ENCODE measurements at regions not wholly inside any gene's neighbourhood (a gene's known extent, or its start where the extent isn't known, plus 50 kb on each side); places are given as distances from the start of the nearest gene placed in this dataset.
"Not testable (repeated sequence)": the region's sequence is repeated elsewhere in the genome, so short reads cannot be mapped to it uniquely, and the experiment has no call there.

DNA sequence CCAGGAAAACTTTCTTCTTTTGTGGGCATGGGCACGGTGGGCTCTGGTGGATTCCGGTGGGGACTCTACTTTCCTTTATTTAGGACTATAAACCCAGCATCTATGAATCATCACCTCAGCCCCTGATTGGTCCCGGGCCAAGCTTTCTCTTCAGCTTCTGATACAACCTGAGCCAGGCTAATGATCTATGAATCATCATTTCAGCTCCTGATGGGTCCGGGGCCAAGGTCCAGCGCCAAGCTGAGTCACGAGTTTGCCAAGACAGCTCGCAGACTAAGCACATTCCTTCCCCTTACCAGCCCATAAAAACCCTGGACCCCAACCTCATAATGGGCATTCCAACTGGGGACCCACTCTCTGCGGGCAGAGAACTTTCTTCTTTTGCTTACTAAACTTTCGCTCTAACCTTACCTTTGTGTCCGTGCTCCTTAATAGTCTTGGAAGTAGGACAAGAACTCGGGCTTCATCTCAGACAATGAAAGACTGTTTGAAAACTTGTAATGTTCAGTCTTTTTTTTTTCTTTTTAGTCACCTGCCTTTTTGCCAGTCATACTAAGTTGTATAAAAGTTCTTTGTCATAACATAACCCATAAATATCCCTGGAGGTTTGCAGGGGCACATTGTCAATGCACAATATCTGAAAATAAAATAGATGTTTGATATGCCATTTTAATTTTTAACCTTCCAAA lies 904.9 kb upstream of the EPHA5 start:
- DNase-seq = no peak

GRCh38 chr4:66574145-66574978 lies 904.1 kb upstream of the EPHA5 start:
- no peak for DNase-seq

DNA sequence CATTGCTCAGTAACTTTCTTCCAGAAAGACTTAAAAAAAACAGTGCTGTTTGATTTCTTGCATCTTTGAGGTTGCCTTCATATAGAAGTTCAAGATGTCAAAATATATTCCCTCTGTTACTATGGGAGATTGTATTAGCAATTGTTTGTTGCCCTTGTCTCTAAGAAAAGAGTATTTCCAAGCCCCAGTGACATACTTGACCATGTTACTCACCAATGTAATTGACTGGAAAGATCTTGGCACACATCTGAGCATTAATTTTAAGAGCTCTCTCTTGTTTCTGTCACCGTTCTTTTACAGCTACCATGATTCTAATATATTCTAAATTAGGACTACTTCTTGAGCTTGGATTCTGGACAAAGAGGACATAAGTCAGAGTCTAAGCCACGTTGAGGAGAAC lies 902.7 kb upstream of the EPHA5 start:
- DNase-seq = no peak

GRCh38 chr4:66571145-66571695 lies 900.9 kb upstream of the EPHA5 start:
- DNase-seq = no peak

DNA sequence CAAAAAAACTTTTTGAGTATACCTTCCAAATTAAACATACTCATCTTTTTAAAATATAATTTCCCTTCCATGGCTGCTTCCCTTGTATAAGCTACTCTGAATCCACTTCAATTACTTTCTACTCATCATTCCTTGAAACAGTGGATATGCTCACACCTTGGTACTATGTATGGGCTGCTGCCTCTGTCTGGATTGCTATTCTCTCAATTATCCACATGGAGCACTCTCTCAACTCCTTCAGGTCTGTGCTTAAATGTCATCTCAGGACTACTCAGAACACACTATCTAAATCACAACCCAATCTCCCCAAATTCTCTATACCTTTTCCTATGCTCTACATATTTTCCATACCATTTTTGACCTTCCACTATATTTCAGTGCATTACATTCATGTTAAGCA lies 898.9 kb upstream of the EPHA5 start:
- no peak for DNase-seq

DNA sequence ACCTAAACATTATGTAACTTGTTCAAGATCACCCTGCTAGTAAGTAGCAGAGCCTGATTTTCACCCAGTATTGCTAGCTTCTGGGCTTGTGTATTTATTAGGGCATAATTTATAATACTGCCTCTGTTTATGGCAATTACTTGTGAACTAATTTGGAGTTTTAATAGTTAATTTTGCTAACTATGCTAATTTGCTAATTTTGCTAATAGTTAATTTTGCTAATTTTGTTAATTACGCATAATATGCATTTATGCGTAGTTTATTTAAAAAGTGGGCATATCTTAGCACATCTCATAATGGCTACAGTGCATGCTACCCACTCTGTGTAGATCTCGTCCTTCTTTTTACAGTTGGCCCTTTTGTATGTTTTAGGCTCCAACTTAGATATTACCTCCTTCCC lies 898.1 kb upstream of the EPHA5 start:
- no peak for DNase-seq

DNA sequence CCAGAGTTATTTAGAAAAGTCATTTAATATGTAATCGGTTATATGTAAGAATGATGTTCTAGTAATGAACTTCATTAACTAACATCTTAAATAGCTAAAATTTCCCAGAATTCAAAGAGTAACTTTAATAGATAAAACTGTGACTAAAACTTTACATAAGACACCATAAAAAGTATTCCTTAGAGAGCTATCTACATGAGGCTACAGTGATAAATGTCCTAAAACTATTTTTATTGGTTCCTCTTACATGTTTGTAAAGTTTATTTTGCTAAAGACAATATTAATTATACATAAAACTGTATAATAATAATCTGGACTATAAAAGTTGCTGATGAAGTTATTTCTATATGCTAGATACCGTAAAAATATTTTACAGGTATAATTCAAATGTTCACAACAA lies 897.7 kb upstream of the EPHA5 start:
- DNase-seq = no peak

DNA sequence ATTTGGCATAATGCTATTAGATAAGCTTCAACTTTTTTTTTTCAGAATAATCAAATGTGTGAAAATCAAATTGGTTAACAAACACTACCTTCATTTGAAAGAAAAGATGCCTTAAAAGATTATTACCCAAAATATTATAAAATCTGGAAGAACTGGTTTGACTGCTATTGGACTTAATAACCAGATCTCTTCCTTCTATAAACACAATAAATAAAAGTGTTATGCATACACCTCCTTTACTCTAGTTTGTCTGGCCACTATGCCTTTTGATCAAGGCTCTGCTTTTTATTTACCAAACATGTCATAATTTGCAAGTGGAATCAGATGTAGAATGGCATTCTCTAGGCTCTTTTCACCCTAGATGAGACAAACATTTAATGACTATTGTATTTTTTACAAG lies 897.3 kb upstream of the EPHA5 start:
- no peak for DNase-seq

- DNase-seq = no peak
These were observed 895.5 kb upstream of the EPHA5 start for GRCh38 chr4:66565801-66566200.

DNA sequence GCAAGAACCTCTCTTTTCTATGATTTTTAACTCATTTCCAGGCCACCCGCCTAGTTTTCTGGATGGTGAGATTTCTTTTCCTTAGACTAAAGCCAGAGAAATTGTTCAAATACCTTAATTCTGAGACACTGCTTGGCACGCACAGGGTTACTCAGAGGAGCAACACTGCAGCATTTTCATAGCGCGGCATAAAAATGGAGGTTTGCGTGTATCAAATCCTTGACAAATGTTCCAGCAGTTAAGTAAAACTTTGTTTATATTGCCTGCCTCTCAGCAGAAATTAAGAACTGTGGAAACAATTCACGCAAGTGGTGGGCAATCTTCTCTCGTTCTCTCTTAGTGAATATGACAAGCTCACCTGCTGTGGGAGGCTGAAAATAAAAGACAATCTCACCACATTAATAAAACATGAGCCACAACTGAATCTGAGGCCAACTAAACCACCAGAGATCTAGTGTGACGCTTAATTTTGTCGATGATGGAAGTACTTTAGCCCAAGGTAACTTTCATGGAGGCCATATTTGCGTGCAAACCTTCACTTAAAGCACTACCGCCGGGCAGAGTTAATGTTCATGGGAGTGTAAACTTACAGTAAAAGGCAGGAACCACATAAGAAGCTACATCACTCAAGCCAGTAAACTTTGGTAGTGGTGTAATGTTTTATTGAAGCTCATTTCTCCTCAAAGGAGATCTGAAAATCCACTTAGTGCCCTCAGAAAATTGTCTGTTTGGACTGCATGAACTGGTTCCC lies 894.8 kb upstream of the EPHA5 start:
- no peak for DNase-seq

DNA sequence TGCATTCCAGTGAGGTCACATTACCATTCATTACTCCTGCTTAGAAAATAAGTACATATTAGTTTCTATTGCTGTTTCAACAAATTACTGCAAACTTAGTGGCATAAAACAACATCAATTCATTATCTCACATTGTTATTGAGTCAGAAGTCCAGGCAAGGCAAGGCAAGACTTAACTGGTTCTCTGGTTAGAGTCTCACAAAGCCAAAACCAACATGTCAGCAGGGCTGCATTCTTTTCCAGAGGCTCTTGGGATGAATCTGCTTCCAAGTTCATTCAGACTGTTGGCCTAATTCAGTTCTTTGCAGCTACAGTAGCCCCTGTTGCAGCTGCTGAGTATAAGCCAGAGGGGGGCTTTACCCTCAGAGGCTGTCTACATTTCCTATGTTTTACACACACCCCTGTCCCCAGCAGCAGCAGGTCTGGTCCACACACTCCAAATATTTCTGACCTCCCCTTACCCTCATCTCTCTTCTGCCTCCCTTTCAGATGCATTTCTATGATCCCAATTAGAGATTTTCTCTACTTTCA lies 892.1 kb upstream of the EPHA5 start:
- DNase-seq = no peak

DNA sequence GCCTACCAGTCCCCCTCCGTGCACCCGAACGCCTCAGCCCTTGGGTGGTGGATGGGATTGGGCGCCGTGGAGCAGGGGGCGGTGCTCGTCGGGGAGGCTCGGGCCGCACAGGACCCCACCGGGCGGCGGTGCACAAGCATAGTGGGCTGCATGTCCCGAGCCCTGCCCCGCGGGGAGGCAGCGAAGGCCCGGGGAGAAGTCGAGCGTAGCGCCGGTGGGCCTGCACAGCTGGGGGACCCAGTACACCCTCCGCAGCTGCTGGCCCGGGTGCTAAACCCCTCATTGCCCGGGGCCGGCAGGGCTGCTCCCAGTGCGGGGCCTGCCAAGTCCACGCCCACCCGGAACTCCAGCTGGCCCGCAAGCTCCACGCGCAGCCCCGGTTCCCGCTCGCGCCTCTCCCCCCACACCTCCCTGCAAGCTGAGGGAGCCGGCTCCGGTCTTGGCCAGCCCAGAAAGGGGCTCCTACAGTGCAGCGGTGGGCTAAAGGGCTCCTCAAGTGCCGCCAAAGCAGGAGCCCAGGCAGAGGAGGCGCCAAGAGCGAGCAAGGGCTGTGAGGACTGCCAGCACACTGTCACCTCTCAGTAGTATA lies 891.3 kb upstream of the EPHA5 start:
- not testable (repeated sequence) for DNase-seq

DNA sequence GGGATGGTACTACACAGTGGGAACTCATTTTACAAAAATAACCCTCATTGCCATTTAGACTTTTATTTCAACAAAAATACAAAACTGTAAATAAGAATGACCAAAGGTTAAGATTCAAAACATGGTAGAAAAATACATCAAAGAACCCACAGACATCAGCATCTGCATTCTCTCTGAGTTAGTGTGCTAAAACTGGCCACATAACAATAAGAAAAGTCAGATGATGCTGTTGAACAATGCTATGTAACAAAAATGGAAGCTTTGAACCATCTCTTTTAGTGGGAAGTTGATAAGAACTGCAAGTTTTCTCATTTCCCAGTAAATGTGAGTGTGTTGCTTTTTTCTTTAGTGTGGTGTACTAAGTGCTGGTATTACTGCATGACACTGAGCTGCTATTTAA lies 888.4 kb upstream of the EPHA5 start:
- DNase-seq = no peak

DNA sequence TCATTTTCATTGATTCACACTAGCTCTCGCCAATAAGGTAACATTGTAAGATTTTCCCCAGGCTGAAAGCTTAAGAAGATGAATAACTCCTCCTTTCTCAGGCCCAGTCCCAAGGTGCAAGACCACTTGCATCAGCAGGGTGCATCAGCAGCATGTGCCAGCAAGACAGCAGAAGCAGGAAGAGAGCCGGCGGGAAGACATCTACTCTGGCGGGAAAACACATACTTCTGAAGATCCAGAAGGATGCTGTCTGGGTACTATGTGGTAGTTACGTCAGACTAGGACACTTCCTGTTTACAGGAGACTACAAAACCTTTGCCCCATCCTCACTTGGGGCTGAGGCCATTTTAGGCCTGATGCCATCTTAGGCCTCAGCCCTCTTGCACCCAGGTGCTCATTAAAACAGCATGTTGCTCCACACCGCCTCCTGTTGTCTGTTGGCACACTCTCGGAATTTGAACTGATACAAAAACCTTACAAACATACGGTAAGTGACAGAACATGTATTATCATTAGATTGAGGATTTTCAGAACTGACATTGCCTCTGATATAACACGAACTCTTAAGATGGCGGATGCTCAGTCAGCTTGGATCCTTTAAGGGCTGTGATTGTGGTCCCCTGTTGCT lies 886.5 kb upstream of the EPHA5 start:
- DNase-seq = no peak

DNA sequence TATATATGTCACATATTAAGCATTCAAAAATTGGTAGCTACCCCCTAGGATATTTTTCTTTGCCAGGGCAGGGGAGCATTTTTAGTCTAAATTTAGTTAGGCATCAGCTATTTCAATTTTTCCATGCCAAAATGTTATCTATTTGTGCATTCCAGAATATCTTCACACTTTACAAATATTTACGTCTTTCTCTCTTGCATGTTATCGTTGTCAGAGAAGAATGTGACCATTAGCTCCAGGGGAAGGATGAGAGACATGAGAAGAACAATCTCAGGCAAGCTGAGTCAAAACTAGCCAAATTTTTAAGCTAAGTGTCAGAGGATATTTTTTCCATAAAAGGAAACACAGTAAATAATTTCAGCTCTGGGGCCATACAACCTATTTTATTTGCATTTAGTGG lies 885.0 kb upstream of the EPHA5 start:
- DNase-seq = no peak

DNA sequence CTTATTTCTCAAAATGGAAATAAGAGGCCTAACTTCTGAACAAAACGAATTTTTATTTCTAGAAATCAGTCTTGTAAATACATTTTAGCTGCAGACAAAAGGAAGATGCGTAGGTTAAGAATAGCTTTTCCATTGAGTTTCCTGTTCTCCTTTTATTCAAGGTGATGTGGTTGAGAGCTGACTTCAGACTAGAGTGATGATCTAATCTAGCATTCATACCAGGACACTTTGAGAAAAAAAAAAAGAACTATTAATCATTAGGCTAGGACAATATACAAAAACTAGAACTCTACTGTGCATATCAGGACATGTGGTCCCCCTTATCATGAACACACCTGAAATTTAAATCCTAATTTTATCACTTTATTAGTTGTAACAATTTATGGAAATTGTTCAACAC lies 884.5 kb upstream of the EPHA5 start:
- DNase-seq = no peak

- not testable (repeated sequence) for DNase-seq
These were observed 875.0 kb upstream of the EPHA5 start for GRCh38 chr4:66545301-66545700.

DNA sequence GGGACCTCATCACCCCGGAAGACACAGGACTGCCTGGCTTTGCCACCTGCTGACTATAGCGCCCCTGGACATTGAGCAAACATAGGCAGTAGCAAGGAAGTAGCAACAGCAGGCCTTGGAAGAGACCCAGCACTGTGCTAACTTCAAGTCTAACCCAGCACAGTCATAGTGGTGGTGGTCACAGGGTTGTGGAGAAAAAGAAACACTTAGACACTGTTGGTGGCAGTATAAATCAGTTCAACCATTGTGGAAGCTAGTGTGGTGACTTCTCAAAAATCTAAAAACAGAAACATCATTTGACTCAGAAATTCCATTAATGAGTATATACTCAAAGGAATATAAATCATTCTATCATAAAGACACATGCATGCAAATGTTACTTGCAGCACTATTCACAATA lies 874.0 kb upstream of the EPHA5 start:
- no peak for DNase-seq

DNA sequence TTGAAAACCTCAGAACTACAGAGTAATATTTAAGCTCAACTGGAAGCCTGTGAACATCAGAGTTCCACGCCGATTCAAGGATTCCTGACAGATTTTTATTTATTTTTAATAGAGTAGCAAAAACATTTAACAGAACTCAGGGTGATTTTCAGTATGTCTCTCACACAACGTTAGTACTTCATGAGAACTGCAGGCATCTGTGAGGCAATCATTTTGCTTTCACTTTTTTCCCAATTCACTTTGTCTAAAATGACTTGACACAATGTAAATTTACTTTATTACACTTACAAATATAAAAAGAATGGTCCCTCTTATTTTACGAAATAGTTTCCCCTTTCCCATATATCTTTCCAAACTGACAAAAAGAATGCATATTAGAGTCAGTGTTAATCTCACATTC lies 869.5 kb upstream of the EPHA5 start:
- DNase-seq = no peak

- no peak for DNase-seq
These were observed 854.5 kb upstream of the EPHA5 start for GRCh38 chr4:66524781-66525180.

GRCh38 chr4:66522244-66522643 lies 852.0 kb upstream of the EPHA5 start:
- no peak for DNase-seq

GRCh38 chr4:66516940-66517339 lies 846.7 kb upstream of the EPHA5 start:
- DNase-seq = no peak

Measured in hematopoietic multipotent progenitor cell treated with erythropoietin and hydrocortisone succinate and interleukin-3 and kit ligand, for 4 days (in vitro differentiated cells).